Vagina (tissue), 2 donors: ENCODE measurements at regions not wholly inside any gene's neighbourhood (a gene's known extent, or its start where the extent isn't known, plus 50 kb on each side); places are given as distances from the start of the nearest gene placed in this dataset.

ENCODE experiments used
- DNase-seq, 2 donors: peaks; one replicate each; pipeline ENCODE4 v3.0.0-alpha.2; 2017; ENCODE audit errors: extremely low spot score in 2 of 2
- H3K27ac ChIP-seq: fragments of 200-600 bp; sonication (generic); one replicate; pipeline ENCODE4 v1.5.1; 2019
- H3K27me3 ChIP-seq: fragments of 200-600 bp; sonication (generic); one replicate; pipeline ENCODE4 v1.5.1; 2019
- H3K36me3 ChIP-seq, 2 donors: fragments of 200-600 bp; sonication (generic); one replicate each; pipeline ENCODE4 v1.5.1; 2017 to 2019
- H3K4me1 ChIP-seq: fragments of 200-600 bp; sonication (generic); one replicate; pipeline ENCODE4 v1.5.1; 2019
- H3K4me3 ChIP-seq, 2 donors: fragments of 200-600 bp; sonication (generic); 1 replicate in 1 of 2; 2 replicates in 1 of 2; pipeline ENCODE4 v1.5.1; 2016 to 2019
- H3K9me3 ChIP-seq: fragments of 200-600 bp; sonication (generic); one replicate; pipeline ENCODE4 v1.5.1; 2019
- POLR2A ChIP-seq, 2 donors: fragments of 450-650 bp; IDR thresholded peaks; one replicate each; pipeline ENCODE4 v1.6.1; 2017; ENCODE audit warnings: antibody characterized with exemption in 2 of 2, mild to moderate bottlenecking in 2 of 2, moderate library complexity in 2 of 2
- POLR2AphosphoS5 ChIP-seq, 2 donors: sonication (generic); formaldehyde crosslinking; IDR thresholded peaks; one replicate each; pipeline ENCODE4 v1.9.0; 2017; ENCODE audit warnings: antibody characterized with exemption in 2 of 2, mild to moderate bottlenecking in 2 of 2, low read depth in 1 of 2; ENCODE audit not compliant: insufficient read depth in 1 of 2
- intact Hi-C: fragments of 100-400 bp; cut with DNase I; formaldehyde crosslinking; loops from one replicate; pipeline ENCODE4 v1.15.1; 2023
- TF ChIP-seq, protein P1 (sequence below), 3 experiments: fragments of 450-650 bp in 2 of 3; fragments of 200-600 bp in 1 of 3; sonication (generic) in 1 of 3; IDR thresholded peaks; one replicate each; pipeline ENCODE4 v1.5.1; 2017 to 2019; ENCODE audit warnings: antibody characterized with exemption in 3 of 3, mild to moderate bottlenecking in 2 of 3, moderate library complexity in 2 of 3

DNA sequence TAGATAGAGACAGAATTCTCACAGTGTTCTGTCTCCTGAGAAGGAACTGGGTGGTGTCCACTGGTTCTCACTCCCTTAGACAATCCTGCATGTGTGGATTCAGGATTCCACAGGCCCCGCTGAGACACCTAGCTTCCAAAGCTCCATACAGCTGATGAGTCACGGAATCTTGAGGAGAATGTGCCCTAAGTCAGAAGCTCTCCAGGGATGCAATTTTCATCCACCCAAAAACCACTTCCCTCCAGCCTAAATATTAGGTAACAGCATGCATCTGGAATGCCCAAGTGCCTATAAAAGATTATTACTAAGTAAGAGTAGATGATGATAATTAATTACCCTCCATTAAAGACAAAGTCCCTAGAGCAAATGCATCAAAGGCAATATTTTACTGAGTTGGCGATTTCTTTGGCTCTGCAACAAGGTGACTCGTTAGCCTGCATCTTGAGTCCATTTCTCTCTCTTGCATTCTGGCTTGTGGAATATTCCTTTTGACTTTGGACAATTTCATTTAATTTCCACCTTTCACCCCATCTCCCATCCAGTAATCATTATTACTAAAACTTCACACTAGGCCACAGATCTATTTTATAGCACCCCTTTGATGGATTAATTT is 475.1 kb downstream of the TNS1 start:
- intact Hi-C loops = no loop called here

GRCh38 chr2:217525076-217525475 is 477.7 kb downstream of the TNS1 start:
- Histone ChIP-seq H3K4me3 (no peak overlapping the region), H3K9me3 (no peaks in the 10 kb centered on the region), H3K4me1 (no peaks in the 10 kb centered on the region), H3K27ac (no peak overlapping the region), H3K36me3 (no peaks in the 10 kb centered on the region), H3K27me3 (no peaks in the 10 kb centered on the region)
- TF ChIP-seq, protein P1, sequence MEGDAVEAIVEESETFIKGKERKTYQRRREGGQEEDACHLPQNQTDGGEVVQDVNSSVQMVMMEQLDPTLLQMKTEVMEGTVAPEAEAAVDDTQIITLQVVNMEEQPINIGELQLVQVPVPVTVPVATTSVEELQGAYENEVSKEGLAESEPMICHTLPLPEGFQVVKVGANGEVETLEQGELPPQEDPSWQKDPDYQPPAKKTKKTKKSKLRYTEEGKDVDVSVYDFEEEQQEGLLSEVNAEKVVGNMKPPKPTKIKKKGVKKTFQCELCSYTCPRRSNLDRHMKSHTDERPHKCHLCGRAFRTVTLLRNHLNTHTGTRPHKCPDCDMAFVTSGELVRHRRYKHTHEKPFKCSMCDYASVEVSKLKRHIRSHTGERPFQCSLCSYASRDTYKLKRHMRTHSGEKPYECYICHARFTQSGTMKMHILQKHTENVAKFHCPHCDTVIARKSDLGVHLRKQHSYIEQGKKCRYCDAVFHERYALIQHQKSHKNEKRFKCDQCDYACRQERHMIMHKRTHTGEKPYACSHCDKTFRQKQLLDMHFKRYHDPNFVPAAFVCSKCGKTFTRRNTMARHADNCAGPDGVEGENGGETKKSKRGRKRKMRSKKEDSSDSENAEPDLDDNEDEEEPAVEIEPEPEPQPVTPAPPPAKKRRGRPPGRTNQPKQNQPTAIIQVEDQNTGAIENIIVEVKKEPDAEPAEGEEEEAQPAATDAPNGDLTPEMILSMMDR (IDR thresholded peaks at IDR 0.05) = no peak
- TF ChIP-seq POLR2A (IDR thresholded peaks at IDR 0.05) = no peak
- TF ChIP-seq POLR2AphosphoS5 (IDR thresholded peaks at IDR 0.05; ENCODE audit: insufficient read depth in 1 of 2, low read depth in 1 of 2) = no peak
- no peak for DNase-seq
- intact Hi-C loops = no loop called here

More for the DNA sequence above, 475.1 kb downstream of the TNS1 start:
- Histone ChIP-seq H3K9me3 (no peaks in the 10 kb centered on the region), H3K4me3 (no peak overlapping the region), H3K27ac (no peak overlapping the region), H3K36me3 (no peaks in the 10 kb centered on the region), H3K4me1 (peaks cover 5% of the 10 kb centered on the region), H3K27me3 (no peaks in the 10 kb centered on the region)
- DNase-seq = no peak
- TF ChIP-seq, protein P1 (IDR thresholded peaks at IDR 0.05) = no peak
- no peak for TF ChIP-seq POLR2A (IDR thresholded peaks at IDR 0.05)
- TF ChIP-seq POLR2AphosphoS5 (IDR thresholded peaks at IDR 0.05; ENCODE audit: insufficient read depth in 1 of 2, low read depth in 1 of 2) = no peak

GRCh38 chr2:217523286-217523685 is 479.5 kb downstream of the TNS1 start:
- Histone ChIP-seq H3K27ac (no peak overlapping the region), H3K36me3 (no peaks in the 10 kb centered on the region), H3K4me1 (no peaks in the 10 kb centered on the region), H3K27me3 (no peaks in the 10 kb centered on the region), H3K4me3 (no peak overlapping the region), H3K9me3 (no peaks in the 10 kb centered on the region)
- intact Hi-C loops = no loop called here
- TF ChIP-seq POLR2AphosphoS5 (IDR thresholded peaks at IDR 0.05; ENCODE audit: insufficient read depth in 1 of 2, low read depth in 1 of 2) = no peak
- TF ChIP-seq POLR2A (IDR thresholded peaks at IDR 0.05) = no peak
- TF ChIP-seq, protein P1 (IDR thresholded peaks at IDR 0.05) = no peak
- DNase-seq = no peak

- no peak overlapping the region for H3K27ac ChIP-seq
- TF ChIP-seq POLR2AphosphoS5 (IDR thresholded peaks at IDR 0.05; ENCODE audit: insufficient read depth in 1 of 2, low read depth in 1 of 2) = no peak
- TF ChIP-seq, protein P1 (IDR thresholded peaks at IDR 0.05) = no peak
- no peak for TF ChIP-seq POLR2A (IDR thresholded peaks at IDR 0.05)
Measured at GRCh38 chr2:217521820-217522219, 481.0 kb downstream of the TNS1 start.

GRCh38 chr2:217520356-217521010 is 482.3 kb downstream of the TNS1 start:
- H3K27me3 ChIP-seq = no peaks in the 10 kb centered on the region
- no peak overlapping the region for H3K27ac ChIP-seq
- intact Hi-C loops = no loop called here
- H3K36me3 ChIP-seq = no peaks in the 10 kb centered on the region
- H3K4me3 ChIP-seq = no peak overlapping the region
- H3K4me1 ChIP-seq = no peaks in the 10 kb centered on the region
- DNase-seq = no peak
- no peak for TF ChIP-seq POLR2AphosphoS5 (IDR thresholded peaks at IDR 0.05; ENCODE audit: insufficient read depth in 1 of 2, low read depth in 1 of 2)
- TF ChIP-seq, protein P1 (IDR thresholded peaks at IDR 0.05) = no peak
- TF ChIP-seq POLR2A (IDR thresholded peaks at IDR 0.05) = no peak
- H3K9me3 ChIP-seq = no peaks in the 10 kb centered on the region

More at GRCh38 chr2:217521820-217522219, 481.0 kb downstream of the TNS1 start:
- no peak for DNase-seq
- no peaks in the 10 kb centered on the region for H3K4me1 ChIP-seq
- no peak overlapping the region for H3K4me3 ChIP-seq
- no peaks in the 10 kb centered on the region for H3K27me3 ChIP-seq
- no peaks in the 10 kb centered on the region for H3K9me3 ChIP-seq
- H3K36me3 ChIP-seq = no peaks in the 10 kb centered on the region
- intact Hi-C loops = no loop called here
